HG03469 (cell line): ENCODE measurements at regions not wholly inside any gene's neighbourhood (a gene's known extent, or its start where the extent isn't known, plus 50 kb on each side); places are given as distances from the start of the nearest gene placed in this dataset.

Source experiments
- ATAC-seq: cut with Tn5 transposase; IDR thresholded peaks from one replicate; pipeline ENCODE4 v1.9.1; 2021; ENCODE audit warnings: mild to moderate bottlenecking, moderate library complexity, moderate number of reproducible peaks; ENCODE audit not compliant: unreplicated experiment

DNA sequence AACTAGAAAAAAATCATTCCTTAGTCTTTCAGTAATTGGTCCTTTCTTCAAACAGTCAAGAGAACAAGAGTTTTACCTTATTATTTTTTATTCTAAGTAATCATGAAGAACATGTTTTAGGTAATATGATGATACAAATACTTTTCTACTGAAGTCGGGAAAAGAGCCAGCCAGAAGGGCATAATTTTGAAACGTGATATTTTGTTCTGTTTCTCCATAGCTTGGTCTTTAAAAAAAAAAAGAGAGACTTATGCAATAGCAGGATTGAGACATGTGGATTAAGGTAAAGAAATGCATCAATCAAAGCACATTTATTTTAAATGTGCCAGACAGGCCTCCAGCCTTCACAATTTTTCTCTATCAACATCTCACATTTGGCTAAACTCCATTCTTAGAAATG is 1016.8 kb downstream of the CNTNAP5 start:
- no peak for ATAC-seq

DNA sequence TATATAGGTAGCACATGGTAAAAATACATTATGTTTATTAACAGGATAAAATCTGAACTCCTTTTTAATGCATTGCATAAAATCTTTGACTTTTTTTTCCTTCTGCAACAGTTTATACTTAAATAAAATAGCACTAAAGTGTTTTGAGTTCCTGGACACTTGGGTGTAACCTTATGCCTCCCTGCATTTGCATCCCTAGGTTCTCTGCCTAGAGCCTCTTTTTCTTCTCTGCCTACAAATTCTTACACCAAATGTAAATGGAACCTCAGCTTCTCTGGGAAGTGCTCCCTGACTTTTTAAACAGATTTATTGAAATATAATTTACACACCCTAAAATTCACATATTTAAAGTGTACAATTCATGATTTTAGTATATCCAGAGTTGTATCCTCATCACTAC is 1017.6 kb downstream of the CNTNAP5 start:
- no peak for ATAC-seq

DNA sequence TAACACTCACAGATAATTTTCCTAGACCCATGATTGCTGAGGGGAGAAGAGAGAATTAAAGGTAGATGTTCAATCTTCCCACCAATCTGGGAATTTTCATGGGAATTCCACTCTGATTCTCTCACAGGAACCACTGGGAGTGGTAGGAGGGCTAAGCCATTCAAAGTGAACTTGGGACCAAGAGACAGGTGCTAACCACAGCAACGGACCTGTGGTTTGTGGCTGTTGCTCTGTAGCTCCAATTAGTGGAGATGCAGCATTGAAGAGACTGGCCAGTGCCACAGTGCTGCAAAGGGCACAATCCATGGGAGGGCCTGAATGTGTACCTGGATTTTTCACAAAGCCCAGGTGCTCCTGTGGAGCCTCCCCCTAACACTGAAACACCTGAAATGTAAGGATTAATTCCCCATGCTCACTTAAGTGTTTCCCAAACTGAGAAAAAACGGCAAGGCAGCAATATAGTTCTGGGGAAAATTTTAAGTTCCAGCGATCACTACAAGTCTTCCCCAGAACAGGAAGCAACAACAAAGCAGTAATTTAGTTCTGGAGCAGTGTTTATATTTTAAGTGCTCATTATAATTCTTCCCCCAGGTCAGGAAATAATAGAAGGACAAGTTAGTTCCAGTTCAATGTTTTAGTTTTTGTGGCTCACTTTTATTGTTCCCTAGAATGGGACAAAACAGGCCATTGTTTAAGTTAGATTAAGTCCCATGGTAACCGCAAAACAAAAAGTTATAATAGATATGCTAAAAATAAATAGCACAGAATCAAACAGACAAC is 1045.8 kb downstream of the CNTNAP5 start:
- no peak for ATAC-seq

DNA sequence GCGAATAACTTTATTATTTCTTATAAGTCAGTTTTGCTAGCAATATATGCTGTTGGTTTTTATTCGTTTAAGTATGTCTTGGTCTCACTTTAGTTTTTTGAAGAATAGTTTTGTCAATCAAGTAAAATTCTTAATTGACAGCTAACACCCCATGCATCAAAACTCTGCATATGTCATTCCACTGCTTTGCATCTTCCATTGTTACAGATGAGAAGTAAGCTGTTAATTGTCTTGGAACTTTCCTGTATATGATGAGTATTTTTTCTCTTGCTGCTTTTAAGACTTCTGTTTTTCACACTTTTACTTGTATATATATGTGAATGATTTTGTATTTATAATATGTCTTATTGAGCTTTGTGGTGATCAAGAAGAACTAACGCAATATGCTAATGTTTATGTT is 1048.4 kb downstream of the CNTNAP5 start:
- no peak for ATAC-seq

DNA sequence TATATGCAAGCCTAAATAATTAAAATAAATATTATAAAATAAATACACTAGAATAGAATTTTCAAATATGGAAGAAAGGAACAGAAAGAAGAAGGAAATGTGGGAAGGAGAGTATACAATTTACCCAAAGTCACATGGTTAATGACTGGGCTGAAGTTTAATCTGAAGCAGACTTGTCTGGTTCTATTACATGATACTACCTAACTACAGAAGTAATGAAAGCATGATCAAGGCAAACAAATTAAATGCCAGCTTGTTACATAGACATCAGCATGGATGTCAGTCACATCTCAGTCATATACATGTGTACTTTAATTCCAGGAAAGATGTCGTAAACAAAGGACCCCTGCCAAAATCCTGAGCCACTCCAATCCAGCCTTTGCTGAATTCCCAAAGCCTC is 1060.8 kb downstream of the CNTNAP5 start:
- ATAC-seq = no peak

DNA sequence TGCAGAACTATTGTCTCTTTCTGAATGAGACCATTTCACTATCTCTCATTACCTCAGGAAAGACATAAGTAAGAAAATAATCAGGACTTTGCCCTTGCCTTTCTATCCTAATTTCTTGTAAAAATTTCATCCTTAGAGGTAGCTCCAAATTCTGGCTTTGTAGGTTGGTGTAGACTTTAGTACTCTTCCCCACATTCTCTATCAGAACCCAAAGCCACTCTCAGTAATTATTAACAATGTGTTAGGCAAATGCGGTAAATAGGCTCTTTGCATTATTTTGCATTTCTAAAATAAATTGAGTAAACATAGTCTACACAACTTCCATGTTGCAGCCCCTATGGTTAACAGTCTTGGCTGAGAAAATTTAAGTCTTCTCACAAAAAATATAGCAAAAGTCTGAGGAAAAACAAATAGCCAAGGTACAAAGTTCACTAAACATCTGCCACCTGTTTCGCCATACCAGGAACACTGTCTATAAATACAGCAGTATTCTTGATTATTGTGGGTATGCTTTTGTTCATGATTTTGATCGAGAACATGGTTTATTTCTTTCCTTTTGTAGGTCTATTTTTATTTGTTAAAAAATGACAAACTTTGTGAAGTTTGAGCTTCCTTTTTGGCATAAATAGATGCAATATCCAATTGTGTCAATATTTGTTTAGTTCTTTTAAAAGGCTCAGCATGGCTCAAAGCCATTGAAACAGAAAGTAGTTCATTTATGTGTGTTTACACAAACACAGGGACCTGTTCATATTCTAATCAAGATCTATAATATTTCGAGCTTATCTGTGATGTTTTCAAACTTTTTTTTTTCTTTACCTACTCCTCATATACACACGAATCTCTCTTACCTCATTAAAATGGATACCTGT is 1061.5 kb downstream of the CNTNAP5 start:
- no peak for ATAC-seq

DNA sequence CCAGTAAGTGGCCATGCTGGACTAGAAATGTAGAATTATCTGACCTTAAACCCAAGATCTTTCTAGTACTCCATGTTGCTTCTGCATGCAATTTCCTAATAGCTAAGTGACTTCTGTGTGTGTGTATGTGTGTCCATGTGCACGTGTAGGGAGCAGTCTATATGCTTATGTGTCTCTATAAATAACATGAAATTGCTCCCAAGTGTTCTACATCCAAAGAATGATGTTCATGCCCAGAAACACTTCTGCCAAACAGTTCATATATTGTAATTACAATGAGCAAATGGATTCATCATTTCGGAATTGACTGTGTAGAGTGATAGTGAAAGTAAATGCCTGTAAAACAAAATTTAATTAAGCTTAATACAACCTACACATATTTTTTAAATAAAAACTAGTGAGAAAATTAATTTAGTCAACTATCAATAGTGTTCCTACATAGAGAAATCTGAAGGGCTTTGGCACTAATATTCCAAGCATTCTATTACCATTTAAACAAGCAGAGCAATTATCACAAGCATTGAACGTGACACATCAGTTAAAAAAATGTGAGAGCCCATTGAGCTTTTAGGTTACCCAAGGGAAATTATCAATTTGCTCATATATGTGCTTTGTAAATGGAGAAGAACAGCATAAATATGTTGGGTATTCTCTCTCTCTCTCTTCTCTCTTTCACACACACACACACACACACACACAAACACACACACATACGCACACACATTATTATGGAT is 1067.4 kb downstream of the CNTNAP5 start:
- no peak for ATAC-seq

DNA sequence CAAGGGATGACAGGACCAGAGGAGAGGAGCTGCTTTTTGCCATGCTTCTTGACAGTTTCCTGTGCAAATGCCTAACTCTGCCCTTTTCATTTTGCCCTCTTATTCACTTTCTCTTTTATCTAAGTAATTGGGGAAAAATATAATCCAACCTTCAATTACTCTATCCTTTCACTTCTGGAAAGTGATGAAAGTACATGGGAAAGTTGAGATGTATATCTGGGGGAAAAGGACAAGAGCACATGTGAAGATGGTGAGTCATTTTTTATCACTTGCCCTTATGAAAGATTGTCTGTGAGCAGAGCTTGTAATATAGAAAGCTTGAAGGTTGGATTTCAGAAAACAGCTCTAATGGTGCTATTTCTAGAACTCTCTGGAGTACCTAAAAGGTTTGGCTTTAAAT is 1070.7 kb downstream of the CNTNAP5 start:
- ATAC-seq = no peak

DNA sequence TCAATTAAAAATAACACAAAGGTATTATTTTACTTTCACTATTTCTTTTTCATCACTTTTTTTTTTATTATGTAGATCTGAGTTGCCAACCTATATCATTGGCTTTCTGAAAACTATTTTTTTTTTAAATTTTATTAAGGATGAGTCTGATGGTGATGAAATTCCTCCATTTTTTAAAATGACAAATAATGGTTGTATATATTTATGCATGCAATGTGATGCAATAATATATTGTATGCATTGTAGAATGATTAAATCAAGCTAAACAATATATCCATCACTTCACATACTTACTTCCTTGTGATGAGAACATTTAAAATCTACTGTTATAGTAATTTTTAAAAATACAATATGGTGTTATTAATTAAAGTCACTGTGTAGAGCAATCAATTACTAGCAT is 1081.6 kb downstream of the CNTNAP5 start:
- no peak for ATAC-seq

DNA sequence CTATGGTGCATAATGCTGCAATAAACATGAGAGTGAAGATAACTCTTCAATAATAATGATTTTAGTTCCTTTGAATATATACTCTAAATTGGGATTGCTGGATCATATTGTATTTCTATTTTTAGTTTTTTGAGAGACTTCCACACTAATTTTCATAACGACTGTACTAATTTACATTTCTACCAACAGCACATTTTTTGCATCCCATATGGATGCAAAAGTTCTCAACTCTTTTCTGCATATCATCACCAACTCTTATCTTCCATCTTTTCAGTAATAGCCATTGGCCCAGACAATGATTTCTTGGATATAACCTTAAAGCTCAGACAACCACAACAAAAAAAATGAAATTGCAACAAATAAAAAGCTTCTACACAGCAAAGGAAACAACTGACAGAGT is 1082.4 kb downstream of the CNTNAP5 start:
- ATAC-seq = no peak

DNA sequence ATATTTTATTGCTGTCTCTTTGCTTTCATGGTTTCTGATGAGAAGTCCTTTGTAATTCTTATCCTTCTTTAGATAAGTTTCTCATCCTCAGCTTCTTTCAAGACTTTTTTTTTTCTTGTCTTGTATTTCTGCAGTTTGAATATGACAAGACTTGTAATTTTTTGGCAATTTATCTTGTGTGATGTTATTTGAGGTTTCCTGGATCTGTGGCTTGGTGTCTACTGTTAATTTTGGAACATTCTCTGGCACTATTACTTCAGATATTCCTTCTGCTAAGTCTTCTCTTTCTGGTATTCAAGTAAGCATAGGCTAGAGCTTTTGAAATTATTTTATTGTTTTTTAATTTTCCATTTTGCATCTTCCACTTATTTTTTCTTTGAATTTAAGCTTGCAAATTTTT is 1083.2 kb downstream of the CNTNAP5 start:
- ATAC-seq = no peak

DNA sequence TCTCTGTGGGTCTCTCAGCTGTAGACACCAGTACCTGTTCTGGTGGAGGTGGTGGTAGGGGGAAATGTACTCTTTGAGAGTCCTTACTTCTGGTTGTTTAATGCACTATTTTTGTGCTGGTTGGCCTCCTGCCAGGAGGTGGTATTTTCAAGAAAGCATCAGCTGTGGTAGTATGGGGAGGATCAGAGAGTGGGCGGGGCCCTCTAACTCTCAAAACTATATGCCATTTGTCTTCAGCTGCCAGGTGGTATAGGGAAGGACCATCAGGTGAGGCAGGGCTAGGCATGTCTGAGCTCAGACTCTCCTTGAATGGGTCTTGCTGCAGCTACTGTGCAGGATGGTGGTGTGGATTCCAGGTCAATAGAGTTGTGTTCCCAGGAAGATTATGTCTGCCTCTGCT is 1100.8 kb downstream of the CNTNAP5 start:
- no peak for ATAC-seq

DNA sequence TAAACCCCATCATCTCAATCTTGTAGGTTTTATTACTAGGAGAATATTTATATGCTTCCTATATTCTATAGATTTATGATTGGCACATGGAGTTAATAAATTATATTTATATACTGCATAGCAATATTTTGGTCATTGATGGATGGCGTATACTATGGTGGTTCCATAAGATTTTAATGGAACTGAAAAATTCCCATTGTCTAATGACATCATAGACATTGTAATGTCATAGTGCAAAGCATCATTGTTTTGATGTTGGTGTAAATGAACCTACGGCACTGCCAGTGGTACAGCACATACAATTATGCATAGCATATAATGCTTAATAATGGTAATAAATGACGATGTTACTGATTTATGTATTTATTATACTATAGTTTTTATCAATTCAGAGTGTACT is 1135.9 kb downstream of the CNTNAP5 start:
- no peak for ATAC-seq

DNA sequence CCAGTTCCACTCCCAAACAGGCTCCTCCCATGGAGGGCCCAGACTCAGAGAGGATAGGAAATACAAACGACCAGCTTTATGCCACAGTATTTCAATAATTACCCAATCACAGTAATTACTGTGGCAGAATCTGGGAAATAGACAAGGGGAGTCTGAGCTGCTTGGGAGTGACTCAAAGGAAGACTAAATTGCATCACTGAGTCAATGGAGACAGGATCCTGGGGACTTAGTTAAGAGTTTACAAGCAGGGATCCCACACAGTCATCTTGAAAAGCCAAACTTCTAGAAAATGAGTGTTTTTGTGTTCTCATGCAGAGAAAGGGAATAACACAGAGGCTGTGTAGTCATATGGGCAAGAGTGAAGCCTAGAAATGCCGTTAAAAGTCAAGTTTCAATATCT is 1142.1 kb downstream of the CNTNAP5 start:
- ATAC-seq = no peak

DNA sequence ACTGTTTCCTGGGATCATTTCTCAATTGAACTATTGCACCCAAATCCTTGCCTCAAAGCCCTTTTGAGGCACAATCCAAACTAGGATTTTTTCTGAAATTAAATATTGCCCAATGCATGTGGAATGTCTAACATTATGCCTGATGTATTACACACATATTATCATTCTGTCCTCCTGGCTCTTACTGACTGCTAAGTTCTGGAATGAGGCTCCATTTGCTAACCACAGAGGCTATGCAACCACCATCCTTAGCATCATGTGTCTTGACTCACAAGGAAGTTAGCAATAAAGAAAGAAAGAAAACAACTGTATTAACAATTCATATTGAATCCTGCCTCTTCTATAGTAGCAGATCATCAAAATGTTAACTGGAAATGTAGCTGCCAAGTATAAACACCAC is 1142.7 kb downstream of the CNTNAP5 start:
- no peak for ATAC-seq

DNA sequence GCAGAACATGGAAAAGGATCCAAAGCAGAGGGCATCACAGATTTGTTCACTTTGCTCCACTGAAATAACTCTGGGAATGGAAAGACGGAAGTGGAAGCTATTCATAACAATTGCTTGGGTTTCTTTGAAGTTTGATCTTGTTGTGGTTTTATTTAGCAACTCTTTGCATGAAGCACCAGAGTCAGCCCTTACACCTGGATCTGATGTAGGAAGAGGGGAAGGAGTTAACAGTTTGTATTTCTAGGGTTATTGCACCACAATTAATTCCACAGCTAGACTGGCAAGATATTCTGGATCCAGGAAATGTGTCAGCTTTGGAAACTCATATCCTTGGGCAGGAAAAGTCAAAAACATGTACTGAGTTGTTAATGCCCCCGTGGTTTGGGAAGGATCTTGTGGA is 1143.4 kb downstream of the CNTNAP5 start:
- no peak for ATAC-seq

DNA sequence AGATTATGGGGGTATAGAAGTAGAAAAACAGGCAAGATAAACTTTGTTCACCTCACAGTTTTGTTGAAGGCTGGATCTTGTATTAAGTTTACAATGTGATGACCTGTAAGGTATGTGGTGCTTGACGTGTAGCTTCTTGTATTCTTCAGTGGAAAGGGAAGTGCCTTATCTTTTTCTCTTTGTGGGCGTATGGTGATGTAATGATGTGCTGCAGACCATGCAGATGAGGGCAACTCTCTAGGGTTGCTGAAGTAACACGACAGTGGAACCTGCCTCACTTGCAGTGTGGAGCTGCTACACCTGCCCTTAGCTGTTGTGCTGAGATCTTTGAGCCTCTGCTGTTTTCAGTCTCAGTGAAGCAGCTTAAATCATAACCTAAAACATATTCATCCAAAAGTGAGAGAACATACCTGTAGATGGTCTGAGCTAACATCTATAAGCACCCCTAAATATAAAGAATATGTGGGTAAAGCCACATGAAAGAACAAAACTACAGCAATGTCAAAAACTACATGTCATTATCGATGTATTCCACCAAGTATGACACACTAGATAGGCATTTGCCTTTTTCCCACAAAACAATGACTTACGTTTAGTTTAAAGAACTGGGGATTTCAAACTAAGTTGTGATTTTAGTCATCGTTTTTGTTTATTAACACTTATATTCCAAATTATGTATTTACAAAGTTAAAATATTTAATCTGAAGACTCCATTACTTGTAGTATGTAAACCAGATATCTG is 1144.1 kb downstream of the CNTNAP5 start:
- no peak for ATAC-seq

DNA sequence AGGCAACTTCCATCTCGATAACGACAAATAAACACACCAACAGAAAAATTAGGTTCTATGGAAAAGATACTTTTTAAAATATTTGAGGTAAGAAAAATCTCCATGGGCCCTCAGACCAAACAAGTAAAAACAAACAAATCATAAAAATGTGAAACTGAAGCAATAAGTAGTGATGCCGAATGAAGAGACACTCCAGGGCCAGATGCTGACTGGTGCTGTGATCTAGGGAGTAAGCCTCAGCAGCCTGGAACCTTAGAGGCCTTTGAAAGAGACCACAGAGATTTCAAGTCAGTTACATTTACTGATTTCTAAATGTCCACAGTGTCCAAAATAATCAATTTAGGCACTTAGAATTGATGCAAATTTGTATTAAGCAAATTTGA is 1144.7 kb downstream of the CNTNAP5 start:
- ATAC-seq = no peak

DNA sequence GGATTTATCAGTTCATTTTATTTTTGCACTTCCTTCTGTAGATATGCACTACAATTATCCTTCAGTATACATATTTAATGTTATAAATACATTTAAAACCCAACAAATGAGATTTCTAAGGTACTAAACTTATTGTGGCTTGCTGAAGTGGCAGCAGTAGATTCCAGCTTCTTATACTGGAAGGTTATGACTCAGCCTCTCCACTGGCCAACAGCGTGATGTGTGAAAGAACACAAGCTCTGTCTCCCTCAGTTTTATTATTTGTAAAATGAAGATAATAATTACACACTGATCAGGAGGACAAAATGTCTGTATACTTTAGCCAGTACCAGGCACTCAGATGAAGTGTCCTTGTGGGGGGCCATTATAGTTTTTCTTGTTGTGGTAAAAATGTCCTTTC is 1147.1 kb downstream of the CNTNAP5 start:
- no peak for ATAC-seq

DNA sequence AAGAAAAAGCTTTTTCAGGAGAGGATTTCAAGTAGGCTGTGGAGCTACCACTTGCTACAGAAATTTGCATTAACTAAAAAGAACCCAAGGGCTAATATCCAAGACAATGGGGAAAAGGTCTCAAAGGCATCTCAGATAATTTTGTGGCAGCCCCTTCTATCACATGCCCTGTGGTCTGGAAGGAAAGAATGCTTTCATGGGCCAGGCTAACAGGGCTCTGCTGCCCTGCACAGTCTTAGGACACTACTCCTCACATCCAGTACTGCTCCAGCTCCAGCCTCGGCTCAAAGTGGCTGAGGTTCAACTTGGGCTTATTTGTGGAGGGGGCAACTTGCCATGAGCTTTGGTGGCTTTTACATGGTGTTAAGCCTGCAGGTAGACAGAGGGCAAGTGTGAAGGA is 1150.3 kb downstream of the CNTNAP5 start:
- no peak for ATAC-seq

DNA sequence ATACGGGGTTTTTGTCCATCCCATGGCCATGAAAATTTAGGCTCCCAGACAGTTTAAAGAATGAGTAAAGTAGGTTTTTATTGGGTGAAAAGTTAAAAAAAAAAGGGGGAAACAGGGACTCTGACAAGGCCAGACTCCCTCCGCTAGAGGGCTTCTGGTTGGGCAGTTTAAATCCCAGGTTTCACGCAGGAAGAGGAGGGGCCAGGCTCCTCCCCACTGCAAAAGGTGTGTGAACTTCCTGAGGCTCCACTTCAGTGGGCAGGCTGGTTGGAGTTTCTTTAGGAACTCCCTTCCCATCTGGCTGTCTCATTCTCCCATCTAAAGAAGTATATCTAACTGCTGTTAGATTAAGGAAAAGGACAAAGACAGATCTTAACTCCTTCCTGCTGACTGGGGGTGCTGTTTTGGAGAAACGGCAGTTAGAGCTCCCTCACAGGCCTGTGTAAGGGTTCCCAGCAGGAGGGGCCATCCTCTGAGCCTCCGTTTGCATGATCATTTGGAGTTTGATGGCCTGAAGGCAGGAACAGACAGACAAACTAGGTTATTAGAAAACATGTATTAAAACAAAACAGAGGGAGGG is 1160.7 kb downstream of the CNTNAP5 start:
- no peak for ATAC-seq
